ENCODE measurements at regions not wholly inside any gene's neighbourhood (a gene's known extent, or its start where the extent isn't known, plus 50 kb on each side); places are given as distances from the start of the nearest gene placed in this dataset.

GRCh38 chr10:131689016-131689415 lies 211.8 kb upstream of the PPP2R2D start:
- DNase-seq (no peak), ATAC-seq (no peak)
- Histone ChIP-seq H3K36me3 (ENCODE audit: low read depth, low read length) (no peaks in the 10 kb centered on the region), H3K4me1 (ENCODE audit: insufficient read depth, low read length) (no peaks in the 10 kb centered on the region), H3F3A (ENCODE audit: low read length, unreplicated experiment) (no peaks in the 10 kb centered on the region), H2AFZ (ENCODE audit: low read length) (no peak overlapping the region), H3K4me2 (ENCODE audit: low read length) (no peak overlapping the region), H3K9ac (ENCODE audit: low read length) (no peak overlapping the region), H3K9me2 (replicated peaks; ENCODE audit: low read length) (no peaks in the 10 kb centered on the region), H4K20me1 (ENCODE audit: low read length) (no peaks in the 10 kb centered on the region), H3K79me2 (ENCODE audit: low read length) (no peaks in the 10 kb centered on the region), H3K4me3 (ENCODE audit: low read length) (no peak overlapping the region), H3K27ac (ENCODE audit: low read length) (no peak overlapping the region), H3K9me3 (ENCODE audit: low read length) (no peaks in the 10 kb centered on the region), H3K27me3 (ENCODE audit: low read length) (no peaks in the 10 kb centered on the region)
- intact Hi-C loops (cut with micrococcal nuclease): no loop called here
- POLR2A ChIA-PET (ENCODE audit: unreplicated experiment): no interaction called here
- TF ChIP-seq EZH2 (IDR thresholded peaks at IDR 0.05; ENCODE audit: low read length, unreplicated experiment): no peak
- no peak for TF ChIP-seq CTCF (conservative IDR thresholded peaks at IDR 0.05; ENCODE audit: low read depth, low read length)
- TF ChIP-seq EZH2phosphoT487 (IDR thresholded peaks at IDR 0.05; ENCODE audit: borderline replicate concordance, low read length): no peak
- BruUV-seq (replicated peaks): no TSS peak
- CTCF ChIA-PET: no interaction called here

- ATAC-seq: no peak
- CTCF ChIA-PET: no interaction called here
- no peaks in the 10 kb centered on the region for H3K4me1 ChIP-seq (ENCODE audit: insufficient read depth, low read length)
- no peak overlapping the region for H2AFZ ChIP-seq (ENCODE audit: low read length)
- H4K20me1 ChIP-seq (ENCODE audit: low read length): no peaks in the 10 kb centered on the region
- H3K27ac ChIP-seq (ENCODE audit: low read length): no peak overlapping the region
- H3K9me2 ChIP-seq (replicated peaks; ENCODE audit: low read length): no peaks in the 10 kb centered on the region
- no peak overlapping the region for H3K4me3 ChIP-seq (ENCODE audit: low read length)
- H3K36me3 ChIP-seq (ENCODE audit: low read depth, low read length): no peaks in the 10 kb centered on the region
- TF ChIP-seq EZH2 (IDR thresholded peaks at IDR 0.05; ENCODE audit: low read length, unreplicated experiment) (no peak), CTCF (conservative IDR thresholded peaks at IDR 0.05; ENCODE audit: low read depth, low read length) (no peak), EZH2phosphoT487 (IDR thresholded peaks at IDR 0.05; ENCODE audit: borderline replicate concordance, low read length) (no peak)
- H3F3A ChIP-seq (ENCODE audit: low read length, unreplicated experiment): no peaks in the 10 kb centered on the region
- no peaks in the 10 kb centered on the region for H3K79me2 ChIP-seq (ENCODE audit: low read length)
- POLR2A ChIA-PET (ENCODE audit: unreplicated experiment): no interaction called here
- no peaks in the 10 kb centered on the region for H3K27me3 ChIP-seq (ENCODE audit: low read length)
- DNase-seq: no peak
- BruUV-seq (replicated peaks): no TSS peak
- intact Hi-C loops (cut with micrococcal nuclease): no loop called here
- no peaks in the 10 kb centered on the region for H3K9me3 ChIP-seq (ENCODE audit: low read length)
- H3K9ac ChIP-seq (ENCODE audit: low read length): no peak overlapping the region
- no peak overlapping the region for H3K4me2 ChIP-seq (ENCODE audit: low read length)
Observed at GRCh38 chr10:131689486-131689885, 211.3 kb upstream of the PPP2R2D start.

GRCh38 chr10:131689954-131690757 lies 210.7 kb upstream of the PPP2R2D start:
- BruUV-seq (replicated peaks): no TSS peak
- DNase-seq: no peak
- no peaks in the 10 kb centered on the region for H3K9me2 ChIP-seq (replicated peaks; ENCODE audit: low read length)
- POLR2A ChIA-PET (ENCODE audit: unreplicated experiment): no interaction called here
- intact Hi-C loops (cut with micrococcal nuclease): no loop called here
- H3K9ac ChIP-seq (ENCODE audit: low read length): no peak overlapping the region
- TF ChIP-seq CTCF (conservative IDR thresholded peaks at IDR 0.05; ENCODE audit: low read depth, low read length): no peak
- no peak for TF ChIP-seq EZH2phosphoT487 (IDR thresholded peaks at IDR 0.05; ENCODE audit: borderline replicate concordance, low read length)
- TF ChIP-seq EZH2 (IDR thresholded peaks at IDR 0.05; ENCODE audit: low read length, unreplicated experiment): no peak
- no peaks in the 10 kb centered on the region for H3K36me3 ChIP-seq (ENCODE audit: low read depth, low read length)
- no peak overlapping the region for H3K4me2 ChIP-seq (ENCODE audit: low read length)
- no peak overlapping the region for H3K4me3 ChIP-seq (ENCODE audit: low read length)
- 0 out of 2 replicates have a peak, but pooled peaks cover 3% of the 10 kb centered on the region for H3K27me3 ChIP-seq (ENCODE audit: low read length)
- H2AFZ ChIP-seq (ENCODE audit: low read length): no peak overlapping the region
- CTCF ChIA-PET: no interaction called here
- no peaks in the 10 kb centered on the region for H3F3A ChIP-seq (ENCODE audit: low read length, unreplicated experiment)
- no peaks in the 10 kb centered on the region for H3K9me3 ChIP-seq (ENCODE audit: low read length)
- no peaks in the 10 kb centered on the region for H3K4me1 ChIP-seq (ENCODE audit: insufficient read depth, low read length)
- no peak overlapping the region for H3K27ac ChIP-seq (ENCODE audit: low read length)
- ATAC-seq: no peak
- no peaks in the 10 kb centered on the region for H3K79me2 ChIP-seq (ENCODE audit: low read length)
- H4K20me1 ChIP-seq (ENCODE audit: low read length): no peaks in the 10 kb centered on the region
